HG03108 (cell line): ENCODE measurements at regions not wholly inside any gene's neighbourhood (a gene's known extent, or its start where the extent isn't known, plus 50 kb on each side); places are given as distances from the start of the nearest gene placed in this dataset.
"Not testable (repeated sequence)": the region's sequence is repeated elsewhere in the genome, so short reads cannot be mapped to it uniquely, and the experiment has no call there.

Source experiments
- ATAC-seq: cut with Tn5 transposase; IDR thresholded peaks from one replicate; pipeline ENCODE4 v1.9.1; 2021; ENCODE audit warnings: moderate library complexity; ENCODE audit not compliant: unreplicated experiment

DNA sequence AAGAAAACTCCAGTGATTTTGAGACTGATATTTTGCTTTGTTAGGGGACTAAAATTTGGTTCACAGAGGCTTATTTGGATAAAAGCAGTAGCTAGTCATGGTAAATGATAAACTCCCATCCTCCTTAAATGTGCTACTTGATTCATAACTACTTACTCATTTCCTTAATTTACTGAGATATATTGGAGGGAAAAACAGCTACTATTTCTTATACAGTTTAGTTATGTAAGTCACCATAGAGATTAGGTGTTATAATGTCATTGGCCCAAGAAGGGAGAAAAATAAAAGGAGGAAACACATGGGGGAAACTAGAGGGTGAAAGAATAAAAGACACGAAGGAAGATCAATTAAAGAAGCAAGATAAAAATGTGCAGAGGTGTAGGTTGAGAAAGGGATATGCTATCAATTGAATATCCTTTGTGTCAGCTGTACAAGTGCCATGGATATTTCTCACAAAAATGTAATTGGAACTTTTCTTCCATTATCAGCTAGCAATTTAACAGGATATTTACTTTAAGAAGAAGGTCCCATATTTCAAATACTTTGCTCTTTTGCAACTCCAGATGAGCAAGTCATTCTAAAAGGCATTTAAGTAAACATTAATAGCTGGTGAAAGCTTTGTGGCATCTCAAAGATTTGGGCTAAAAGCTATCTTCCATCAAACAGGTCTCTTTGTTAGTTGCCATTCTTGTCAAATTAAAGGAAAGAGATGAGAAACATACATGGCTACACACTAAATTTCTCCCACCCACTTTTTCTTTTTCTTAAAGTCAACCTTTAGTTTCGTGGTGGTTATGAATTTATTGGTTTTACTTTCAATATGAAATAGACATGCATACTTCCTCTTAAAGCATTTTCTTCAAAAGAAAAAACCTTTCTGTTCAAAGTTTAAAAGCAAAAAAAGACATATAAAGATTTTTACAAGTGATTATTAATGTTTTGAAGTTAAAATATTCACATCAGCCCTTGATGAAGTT is 439.5 kb downstream of the CCER1 start:
- ATAC-seq, result peak; percentile 91

GRCh38 chr12:90514325-90514724 is 440.7 kb downstream of the CCER1 start:
- ATAC-seq, result no peak

DNA sequence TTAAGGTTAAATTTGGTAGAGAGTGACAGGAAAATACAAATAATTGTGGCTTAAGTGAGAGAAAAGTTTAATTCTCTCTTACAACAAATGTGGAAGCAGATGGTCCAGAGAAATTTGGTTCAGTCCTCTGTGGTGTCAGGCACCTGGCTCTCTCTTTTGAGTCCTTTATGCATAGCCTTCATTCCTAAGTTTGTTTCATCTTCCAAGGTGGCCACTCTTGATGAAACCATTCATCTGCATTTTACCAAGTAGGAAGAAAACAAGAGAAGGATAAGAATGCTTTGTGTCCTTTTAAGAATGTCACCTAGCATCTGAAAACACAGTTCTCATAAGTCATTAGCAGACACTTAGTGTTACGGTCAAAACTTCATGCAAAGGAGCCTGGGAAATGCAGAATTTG is 442.5 kb downstream of the CCER1 start:
- ATAC-seq, result no peak

GRCh38 chr12:90510948-90511347 is 444.0 kb downstream of the CCER1 start:
- ATAC-seq, result no peak

GRCh38 chr12:90504806-90505205 is 450.2 kb downstream of the CCER1 start:
- ATAC-seq, result no peak

DNA sequence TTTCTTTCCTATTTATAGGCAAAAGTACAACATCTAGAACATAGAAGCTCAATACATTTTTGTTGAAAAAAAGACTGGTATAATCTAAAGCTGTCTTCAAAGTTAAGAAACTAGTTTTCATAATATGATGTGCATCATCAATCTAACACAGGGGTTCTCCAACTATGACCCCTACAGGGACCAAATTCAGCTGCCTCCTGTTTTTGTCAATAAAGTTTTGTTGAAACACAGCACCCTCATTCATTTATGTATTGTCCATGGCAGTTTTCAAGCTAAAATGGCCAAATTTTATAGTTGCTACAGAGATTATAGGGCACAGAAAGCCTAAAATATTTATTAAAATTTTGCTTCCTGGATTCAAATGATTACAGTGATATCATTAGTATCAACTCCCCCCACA is 452.9 kb downstream of the CCER1 start:
- ATAC-seq, result no peak

GRCh38 chr12:90501412-90501811 is 453.6 kb downstream of the CCER1 start:
- ATAC-seq, result no peak

- no peak for ATAC-seq
Observed at GRCh38 chr12:90499795-90500194, 455.2 kb downstream of the CCER1 start.

- ATAC-seq, result no peak
Observed at GRCh38 chr12:90497923-90498545, 456.9 kb downstream of the CCER1 start.

DNA sequence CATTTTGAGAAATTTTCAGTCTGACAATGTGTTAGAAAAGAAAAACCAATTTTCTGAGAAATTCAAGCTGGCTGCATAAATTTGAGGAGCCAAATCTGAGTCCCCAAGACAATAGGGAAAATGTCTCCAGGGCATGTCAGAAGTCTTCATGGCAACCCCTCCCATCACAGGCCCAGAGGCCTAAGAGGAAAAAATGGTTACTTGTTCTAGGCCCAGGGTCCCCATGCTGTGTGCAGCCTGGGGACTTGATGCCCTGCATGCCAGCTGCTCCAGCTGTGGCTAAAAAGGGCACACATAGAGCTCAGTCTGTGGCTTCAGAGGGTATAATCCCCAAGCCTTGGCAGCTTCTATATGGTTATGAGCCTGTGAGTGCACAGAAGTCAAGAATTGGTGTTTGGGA is 464.6 kb downstream of the CCER1 start:
- ATAC-seq, result no peak

DNA sequence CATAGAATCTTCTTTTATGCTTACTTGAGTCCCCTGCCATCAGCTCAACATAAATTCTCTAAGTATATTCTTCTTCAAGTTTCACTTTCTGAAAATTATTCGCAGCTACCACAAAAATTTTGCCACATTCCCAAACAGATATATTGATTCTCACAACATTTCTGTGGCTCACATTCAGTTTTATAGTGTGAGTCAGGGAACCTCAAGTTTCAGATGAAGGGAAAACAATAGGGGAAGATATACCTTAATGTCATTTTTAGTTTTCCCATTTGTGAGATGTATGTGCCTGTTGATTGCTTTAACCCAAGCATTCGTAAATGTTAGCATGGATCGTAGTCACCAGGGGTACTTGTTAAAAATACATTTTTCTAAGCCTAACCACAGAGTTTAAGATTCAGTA is 465.8 kb downstream of the CCER1 start:
- ATAC-seq, result no peak

GRCh38 chr12:90485560-90485959 is 469.4 kb downstream of the CCER1 start:
- ATAC-seq, result no peak

- ATAC-seq, result no peak
Observed at GRCh38 chr12:90484094-90484493, 470.9 kb downstream of the CCER1 start.

DNA sequence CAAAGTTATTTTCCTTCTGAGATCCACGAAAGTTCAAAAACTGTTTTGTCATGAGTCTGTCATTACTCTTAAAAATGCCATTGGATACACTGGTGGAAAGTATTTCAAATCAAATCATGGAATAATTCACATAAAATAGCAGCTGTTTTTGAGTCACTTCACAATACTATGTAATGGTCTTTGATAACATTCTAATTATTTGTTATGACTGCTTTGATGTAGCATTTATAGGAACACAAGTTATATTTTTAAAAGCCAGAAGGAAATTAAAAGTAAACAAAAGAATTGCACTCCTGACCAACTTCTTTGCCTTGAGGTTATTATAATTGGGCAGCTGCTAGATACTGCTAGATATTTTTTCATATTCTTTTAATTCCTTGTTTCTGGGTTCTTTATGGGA is 473.2 kb downstream of the CCER1 start:
- no peak for ATAC-seq

- ATAC-seq, result no peak
Observed at GRCh38 chr12:90479237-90479636, 475.7 kb downstream of the CCER1 start.

GRCh38 chr12:90473831-90474230 is 481.1 kb downstream of the CCER1 start:
- ATAC-seq, result no peak

DNA sequence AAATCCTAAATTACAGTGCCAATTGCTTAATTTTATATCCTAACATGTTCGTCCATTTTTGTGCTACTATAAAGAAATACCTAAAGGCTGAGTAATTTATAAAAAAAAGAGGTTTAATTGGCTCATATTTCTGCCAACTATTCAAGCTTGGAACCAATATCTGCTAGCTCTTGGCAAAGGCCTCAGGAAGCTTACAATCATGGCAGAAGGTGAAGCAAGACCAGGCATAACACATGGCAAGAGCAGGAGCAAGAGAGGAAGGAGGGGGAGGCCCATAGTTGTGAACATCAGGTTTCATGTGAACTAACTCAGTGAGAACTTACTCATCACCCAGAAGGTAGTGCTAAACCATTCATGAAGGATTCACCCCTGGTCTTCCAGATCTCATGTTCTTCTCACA is 494.3 kb downstream of the CCER1 start:
- ATAC-seq, result no peak

DNA sequence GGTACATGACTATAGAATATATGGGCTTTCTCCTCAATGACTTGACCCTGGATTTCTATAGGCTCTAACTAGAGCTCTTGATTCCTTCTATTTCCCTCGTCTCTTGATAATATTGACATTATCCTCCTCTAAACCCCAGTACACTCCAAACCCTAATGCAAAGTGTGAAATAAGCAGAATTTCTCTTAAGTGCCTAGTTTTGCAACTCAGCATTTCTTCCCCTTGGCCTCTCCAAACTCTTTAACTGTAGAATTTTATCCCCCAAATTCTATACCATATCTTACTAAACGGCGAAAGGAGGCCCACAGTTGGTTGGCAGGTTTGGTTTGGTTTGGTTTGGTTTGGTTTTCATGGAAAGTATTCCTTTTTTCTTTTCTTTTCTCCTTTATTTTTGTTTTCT is 498.7 kb downstream of the CCER1 start:
- ATAC-seq, result no peak

DNA sequence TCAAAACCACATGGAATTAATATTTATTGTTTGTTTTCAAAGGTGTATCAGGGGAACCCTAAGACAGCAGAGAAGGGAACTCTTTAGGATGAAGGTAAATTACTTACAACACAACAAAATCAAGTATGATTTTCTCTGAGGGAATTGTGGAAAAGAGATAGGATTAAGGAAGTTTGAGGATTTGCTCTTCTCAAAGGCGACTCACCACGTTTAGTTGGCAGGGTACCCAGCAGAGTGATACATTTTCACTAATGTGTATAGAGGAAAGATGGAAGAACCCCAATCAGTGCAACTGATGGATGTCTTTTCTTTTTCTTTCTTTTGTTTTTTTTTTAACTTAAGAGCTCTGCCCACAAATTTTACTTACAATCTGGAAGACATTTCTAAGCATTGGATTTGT is 499.2 kb downstream of the CCER1 start:
- no peak for ATAC-seq

- no peak for ATAC-seq
Observed at GRCh38 chr12:90449611-90450010, 505.4 kb downstream of the CCER1 start.

- ATAC-seq, result not testable (repeated sequence)
Observed at GRCh38 chr12:90443466-90443865, 511.5 kb downstream of the CCER1 start.

GRCh38 chr12:90441431-90441830 is 513.5 kb downstream of the CCER1 start:
- ATAC-seq, result no peak
